ENCODE measurements at regions not wholly inside any gene's neighbourhood (a gene's known extent, or its start where the extent isn't known, plus 50 kb on each side); places are given as distances from the start of the nearest gene placed in this dataset.
"Not testable (repeated sequence)": the region's sequence is repeated elsewhere in the genome, so short reads cannot be mapped to it uniquely, and the experiment has no call there.

- DNase-seq (ENCODE audit: extremely low spot score, unreplicated experiment) = no peak
- no peak for TF ChIP-seq CTCF (conservative IDR thresholded peaks at IDR 0.05)
- Mint-ChIP-seq H3K27me3 (peaks cover 3% of the 10 kb centered on the region), H3K27ac (no peak overlapping the region), H3K36me3 (no peaks in the 10 kb centered on the region), H3K4me1 (ENCODE audit: unreplicated experiment) (no peaks in the 10 kb centered on the region), H3K9me3 (no peaks in the 10 kb centered on the region), H3K4me3 (no peak overlapping the region)
Measured at GRCh38 chr12:30531731-30532678, 163.7 kb downstream of the IPO8 start.

GRCh38 chr12:30529489-30530269 is 166.0 kb downstream of the IPO8 start:
- Mint-ChIP-seq H3K9me3 (no peaks in the 10 kb centered on the region), H3K27me3 (peaks cover 3% of the 10 kb centered on the region), H3K36me3 (no peaks in the 10 kb centered on the region), H3K4me1 (ENCODE audit: unreplicated experiment) (no peaks in the 10 kb centered on the region), H3K27ac (no peak overlapping the region), H3K4me3 (no peak overlapping the region)
- no peak for TF ChIP-seq CTCF (conservative IDR thresholded peaks at IDR 0.05)
- DNase-seq (ENCODE audit: extremely low spot score, unreplicated experiment) = no peak

- Mint-ChIP-seq H3K4me1 (ENCODE audit: unreplicated experiment) (no peaks in the 10 kb centered on the region), H3K27ac (no peak overlapping the region), H3K36me3 (no peaks in the 10 kb centered on the region), H3K9me3 (no peaks in the 10 kb centered on the region), H3K27me3 (peaks cover 3% of the 10 kb centered on the region), H3K4me3 (no peak overlapping the region)
- no peak for DNase-seq (ENCODE audit: extremely low spot score, unreplicated experiment)
- TF ChIP-seq CTCF (conservative IDR thresholded peaks at IDR 0.05) = no peak
Measured at GRCh38 chr12:30525171-30525570, 170.5 kb downstream of the IPO8 start.

- H3K9me3 Mint-ChIP-seq; H3K4me3 Mint-ChIP-seq; DNase-seq (ENCODE audit: extremely low spot score, unreplicated experiment); H3K36me3 Mint-ChIP-seq; H3K27me3 Mint-ChIP-seq; H3K27ac Mint-ChIP-seq: not testable (repeated sequence)
- peaks cover 12% of the 10 kb centered on the region for H3K4me1 Mint-ChIP-seq (ENCODE audit: unreplicated experiment)
Measured at GRCh38 chr12:30520285-30520684, 175.4 kb downstream of the IPO8 start.

GRCh38 chr12:30519535-30519934 is 176.1 kb downstream of the IPO8 start:
- Mint-ChIP-seq H3K4me3 (no peak overlapping the region), H3K4me1 (ENCODE audit: unreplicated experiment) (peaks cover 12% of the 10 kb centered on the region), H3K27me3 (no peaks in the 10 kb centered on the region), H3K9me3 (no peaks in the 10 kb centered on the region), H3K36me3 (no peaks in the 10 kb centered on the region), H3K27ac (no peak overlapping the region)
- no peak for TF ChIP-seq CTCF (conservative IDR thresholded peaks at IDR 0.05)
- DNase-seq (ENCODE audit: extremely low spot score, unreplicated experiment) = no peak

- H3K4me3 Mint-ChIP-seq = no peak overlapping the region
- H3K27ac Mint-ChIP-seq = no peak overlapping the region
- H3K27me3 Mint-ChIP-seq = no peaks in the 10 kb centered on the region
- H3K9me3 Mint-ChIP-seq = no peaks in the 10 kb centered on the region
- peaks cover 17% of the 10 kb centered on the region for H3K4me1 Mint-ChIP-seq (ENCODE audit: unreplicated experiment)
- no peak for TF ChIP-seq CTCF (conservative IDR thresholded peaks at IDR 0.05)
- DNase-seq (ENCODE audit: extremely low spot score, unreplicated experiment) = no peak
- no peaks in the 10 kb centered on the region for H3K36me3 Mint-ChIP-seq
Measured at GRCh38 chr12:30517320-30517719, 178.3 kb downstream of the IPO8 start.
